Brain pericyte (primary cell): ENCODE measurements at regions not wholly inside any gene's neighbourhood (a gene's known extent, or its start where the extent isn't known, plus 50 kb on each side); places are given as distances from the start of the nearest gene placed in this dataset.
"Not testable (repeated sequence)": the region's sequence is repeated elsewhere in the genome, so short reads cannot be mapped to it uniquely, and the experiment has no call there.

Experiments used
- DNase-seq: peaks from one replicate; pipeline ENCODE4 v3.0.0-alpha.2; 2012; ENCODE audit warnings: low read depth, low spot score

- DNase-seq = no peak
Observed at GRCh38 chr2:75432761-75433361, 127.9 kb downstream of the EVA1A start.

GRCh38 chr2:75431763-75432162 lies 129.0 kb downstream of the EVA1A start:
- DNase-seq = no peak

GRCh38 chr2:75431276-75431675 lies 129.5 kb downstream of the EVA1A start:
- no peak for DNase-seq

- DNase-seq = not testable (repeated sequence)
Observed at GRCh38 chr2:75430449-75430848, 130.3 kb downstream of the EVA1A start.

GRCh38 chr2:75428646-75429443 lies 131.9 kb downstream of the EVA1A start:
- DNase-seq = no peak

GRCh38 chr2:75428060-75428459 lies 132.7 kb downstream of the EVA1A start:
- no peak for DNase-seq

- no peak for DNase-seq
Observed at GRCh38 chr2:75424936-75425619, 135.7 kb downstream of the EVA1A start.

- no peak for DNase-seq
Observed at GRCh38 chr2:75421986-75422385, 138.8 kb downstream of the EVA1A start.

- DNase-seq = no peak
Observed at GRCh38 chr2:75416420-75417342, 144.1 kb downstream of the EVA1A start.

- no peak for DNase-seq
Observed at GRCh38 chr2:75415731-75416130, 145.0 kb downstream of the EVA1A start.

GRCh38 chr2:75415111-75415626 lies 145.6 kb downstream of the EVA1A start:
- no peak for DNase-seq

GRCh38 chr2:75411574-75411973 lies 149.2 kb downstream of the EVA1A start:
- no peak for DNase-seq

GRCh38 chr2:75410702-75411101 lies 150.0 kb downstream of the EVA1A start:
- DNase-seq = no peak

- DNase-seq = no peak
Observed at GRCh38 chr2:75408771-75409170, 152.0 kb downstream of the EVA1A start.

- DNase-seq = no peak
Observed at GRCh38 chr2:75407038-75407530, 153.7 kb downstream of the EVA1A start.

GRCh38 chr2:75406131-75406581 lies 154.6 kb downstream of the EVA1A start:
- DNase-seq = no peak

GRCh38 chr2:75405000-75405399 lies 155.7 kb downstream of the EVA1A start:
- DNase-seq = no peak

- DNase-seq = peak; percentile 1
Observed at GRCh38 chr2:75403991-75404428, 156.7 kb downstream of the EVA1A start.

GRCh38 chr2:75396314-75396713 lies 164.4 kb downstream of the EVA1A start:
- no peak for DNase-seq

- DNase-seq = not testable (repeated sequence)
Observed at GRCh38 chr2:75394764-75395163, 166.0 kb downstream of the EVA1A start.

- DNase-seq = no peak
Observed at GRCh38 chr2:75390169-75390568, 170.6 kb downstream of the EVA1A start.
